RWPE1 (cell line): ENCODE measurements at regions not wholly inside any gene's neighbourhood (a gene's known extent, or its start where the extent isn't known, plus 50 kb on each side); places are given as distances from the start of the nearest gene placed in this dataset.

Experiments used
- CTCF ChIA-PET: fragments of 350-600 bp; sonication (Branson Sonifier 250); formaldehyde crosslinking; extraction: SDS; loops from one replicate; lab custom pipeline; 2021; lab: Yijun Ruan, JAX
- POLR2A ChIA-PET: fragments of 400-600 bp; formaldehyde crosslinking; extraction: SDS; loops from one replicate; lab custom pipeline; 2020; ENCODE audit warnings: antibody characterized with exemption; ENCODE audit not compliant: low non-redundant PET; lab: Yijun Ruan, JAX
- DNase-seq: peaks from one replicate; pipeline ENCODE4 v3.0.0; 2012; ENCODE audit warnings: low spot score
- H3K27ac ChIP-seq: fragments of 450-650 bp; 2 replicates; pipeline ENCODE4 v1.5.1; 2017
- TF ChIP-seq, protein P1 (sequence below): fragments of 450-650 bp; conservative IDR thresholded peaks from 2 replicates; pipeline ENCODE4 v1.5.1; 2017; ENCODE audit warnings: low read depth, mild to moderate bottlenecking

- TF ChIP-seq, protein P1, sequence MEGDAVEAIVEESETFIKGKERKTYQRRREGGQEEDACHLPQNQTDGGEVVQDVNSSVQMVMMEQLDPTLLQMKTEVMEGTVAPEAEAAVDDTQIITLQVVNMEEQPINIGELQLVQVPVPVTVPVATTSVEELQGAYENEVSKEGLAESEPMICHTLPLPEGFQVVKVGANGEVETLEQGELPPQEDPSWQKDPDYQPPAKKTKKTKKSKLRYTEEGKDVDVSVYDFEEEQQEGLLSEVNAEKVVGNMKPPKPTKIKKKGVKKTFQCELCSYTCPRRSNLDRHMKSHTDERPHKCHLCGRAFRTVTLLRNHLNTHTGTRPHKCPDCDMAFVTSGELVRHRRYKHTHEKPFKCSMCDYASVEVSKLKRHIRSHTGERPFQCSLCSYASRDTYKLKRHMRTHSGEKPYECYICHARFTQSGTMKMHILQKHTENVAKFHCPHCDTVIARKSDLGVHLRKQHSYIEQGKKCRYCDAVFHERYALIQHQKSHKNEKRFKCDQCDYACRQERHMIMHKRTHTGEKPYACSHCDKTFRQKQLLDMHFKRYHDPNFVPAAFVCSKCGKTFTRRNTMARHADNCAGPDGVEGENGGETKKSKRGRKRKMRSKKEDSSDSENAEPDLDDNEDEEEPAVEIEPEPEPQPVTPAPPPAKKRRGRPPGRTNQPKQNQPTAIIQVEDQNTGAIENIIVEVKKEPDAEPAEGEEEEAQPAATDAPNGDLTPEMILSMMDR: no peak
- POLR2A ChIA-PET: no interaction called here
Measured at GRCh38 chr14:66360366-66360926, 125.7 kb upstream of the CCDC196 start.

DNA sequence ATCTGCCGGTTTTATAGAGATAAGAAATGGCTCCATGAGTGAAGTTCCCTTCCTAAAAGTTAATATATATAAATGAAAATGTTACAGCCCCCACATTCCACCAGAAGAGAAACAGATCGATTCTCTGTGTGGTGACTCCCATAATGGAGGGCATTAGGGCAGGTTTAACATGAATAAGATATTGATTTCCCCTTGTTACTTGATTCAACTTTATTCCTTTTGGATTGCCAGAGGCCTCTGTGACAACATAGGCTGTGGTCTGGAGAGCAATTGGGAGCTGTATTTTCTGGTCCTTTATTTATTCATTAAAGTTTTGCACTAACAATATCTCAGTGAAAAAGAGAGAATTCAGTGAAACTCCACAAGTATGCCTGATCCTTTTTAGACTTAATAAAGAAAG, 125.2 kb upstream of the CCDC196 start:
- no peak overlapping the region for H3K27ac ChIP-seq
- ChIA-PET POLR2A (no interaction called here), CTCF (interaction anchor here (1.7 to 5.2 kb wide), 2 partner anchors 34 to 42 kb away, joined by 7 to 75 read pairs; no protein-coding TSS in a partner anchor)
- DNase-seq: no peak
- TF ChIP-seq, protein P1: no peak

More at GRCh38 chr14:66360366-66360926, 125.7 kb upstream of the CCDC196 start:
- CTCF ChIA-PET: interaction anchor here (1.3 to 5.2 kb wide), 4 partner anchors 34 to 43 kb away, joined by 4 to 75 read pairs (median 9); no protein-coding TSS in a partner anchor
- no peak for DNase-seq
- H3K27ac ChIP-seq: no peak overlapping the region

DNA sequence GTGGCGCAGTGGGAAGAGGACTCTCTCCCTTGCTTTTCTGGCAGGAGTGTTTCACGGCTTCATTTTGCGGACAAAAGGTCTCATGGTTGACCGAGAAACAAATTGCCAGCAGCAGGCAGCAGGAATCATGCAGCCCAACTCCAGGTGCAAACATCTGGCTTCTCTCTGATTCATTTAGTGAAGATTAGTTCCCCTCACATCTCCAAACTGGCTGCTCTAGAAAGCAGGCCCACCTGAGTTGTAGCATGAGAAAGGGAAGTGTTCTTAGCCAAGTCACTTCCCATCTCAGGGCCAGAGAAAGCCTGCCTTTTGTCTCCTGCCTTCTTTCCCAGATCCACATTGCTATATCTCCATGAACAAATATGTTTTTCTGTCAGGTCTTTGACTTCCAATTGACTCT, 120.8 kb upstream of the CCDC196 start:
- no peak for DNase-seq

GRCh38 chr14:66369157-66369697, 116.9 kb upstream of the CCDC196 start:
- TF ChIP-seq, protein P1: no peak
- ChIA-PET POLR2A (no interaction called here), CTCF (interaction anchor here (0.6 to 1.0 kb wide), 2 partner anchors 9 to 70 kb away, joined by 3 read pairs; no protein-coding TSS in a partner anchor)
- no peak overlapping the region for H3K27ac ChIP-seq
- no peak for DNase-seq

More for the DNA sequence above, 120.8 kb upstream of the CCDC196 start:
- TF ChIP-seq, protein P1: no peak
- no peak overlapping the region for H3K27ac ChIP-seq
- ChIA-PET CTCF (no interaction called here), POLR2A (no interaction called here)

GRCh38 chr14:66371776-66372175, 114.4 kb upstream of the CCDC196 start:
- no peak for DNase-seq
- TF ChIP-seq, protein P1: no peak
- H3K27ac ChIP-seq: no peak overlapping the region
- POLR2A ChIA-PET: no interaction called here
- CTCF ChIA-PET: no interaction called here

GRCh38 chr14:66375046-66375964, 110.9 kb upstream of the CCDC196 start:
- ChIA-PET POLR2A (no interaction called here), CTCF (no interaction called here)
- H3K27ac ChIP-seq: no peak overlapping the region
- TF ChIP-seq, protein P1: no peak
- no peak for DNase-seq
